ENCODE measurements at regions not wholly inside any gene's neighbourhood (a gene's known extent, or its start where the extent isn't known, plus 50 kb on each side); places are given as distances from the start of the nearest gene placed in this dataset.

- TF ChIP-seq, protein P1, sequence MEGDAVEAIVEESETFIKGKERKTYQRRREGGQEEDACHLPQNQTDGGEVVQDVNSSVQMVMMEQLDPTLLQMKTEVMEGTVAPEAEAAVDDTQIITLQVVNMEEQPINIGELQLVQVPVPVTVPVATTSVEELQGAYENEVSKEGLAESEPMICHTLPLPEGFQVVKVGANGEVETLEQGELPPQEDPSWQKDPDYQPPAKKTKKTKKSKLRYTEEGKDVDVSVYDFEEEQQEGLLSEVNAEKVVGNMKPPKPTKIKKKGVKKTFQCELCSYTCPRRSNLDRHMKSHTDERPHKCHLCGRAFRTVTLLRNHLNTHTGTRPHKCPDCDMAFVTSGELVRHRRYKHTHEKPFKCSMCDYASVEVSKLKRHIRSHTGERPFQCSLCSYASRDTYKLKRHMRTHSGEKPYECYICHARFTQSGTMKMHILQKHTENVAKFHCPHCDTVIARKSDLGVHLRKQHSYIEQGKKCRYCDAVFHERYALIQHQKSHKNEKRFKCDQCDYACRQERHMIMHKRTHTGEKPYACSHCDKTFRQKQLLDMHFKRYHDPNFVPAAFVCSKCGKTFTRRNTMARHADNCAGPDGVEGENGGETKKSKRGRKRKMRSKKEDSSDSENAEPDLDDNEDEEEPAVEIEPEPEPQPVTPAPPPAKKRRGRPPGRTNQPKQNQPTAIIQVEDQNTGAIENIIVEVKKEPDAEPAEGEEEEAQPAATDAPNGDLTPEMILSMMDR (optimal IDR thresholded peaks at IDR 0.05 in 1 of 3, IDR thresholded peaks at IDR 0.05 in 1 of 3, conservative IDR thresholded peaks at IDR 0.05 in 1 of 3; ENCODE audit: extremely low read depth in 1 of 3, insufficient read depth in 2 of 3, low read length in 3 of 3): no peak
- no peak for TF ChIP-seq EZH2 (IDR thresholded peaks at IDR 0.05; ENCODE audit: low read length)
These were observed 548.5 kb downstream of the MTRR start for GRCh38 chr5:8417316-8418048.

All from keratinocyte (primary cell).